Endothelial cell of umbilical vein (primary cell): ENCODE measurements at regions not wholly inside any gene's neighbourhood (a gene's known extent, or its start where the extent isn't known, plus 50 kb on each side); places are given as distances from the start of the nearest gene placed in this dataset.

Experiments
- BruUV-seq: library from RNA; stranded (reverse); fragments of 400-500 nt; replicated peaks from 2 replicates; lab custom pipeline; 2021; lab: Mats Ljungman, UMichigan
- CTCF ChIA-PET: fragments of 300-600, 350-600 bp; sonication (Branson Sonifier 250); formaldehyde crosslinking; loops from one replicate; lab custom pipeline; 2021; ENCODE audit warnings: antibody characterized with exemption, inconsistent platforms; lab: Charles Lee
- POLR2A ChIA-PET: fragments of 300-600, 350-600 bp; sonication (Branson Sonifier 250); formaldehyde crosslinking; loops from one replicate; lab custom pipeline; 2021; ENCODE audit warnings: antibody characterized with exemption, inconsistent platforms; lab: Charles Lee
- DNase-seq: peaks from one replicate; pipeline ENCODE4 v3.0.0-alpha.2; 2011; ENCODE audit warnings: low read depth, low spot score
- FAIRE-seq: peaks from 2 replicates; lab custom pipeline; 2011; peaks lifted over from hg19 to GRCh38; lab: Jason Lieb, UNC
- H2AFZ ChIP-seq: 2 replicates; pipeline ENCODE4 v1.6.0; 2012; ENCODE audit warnings: low read depth, low read length, control low read depth, inconsistent platforms
- H3K27ac ChIP-seq: 2 replicates; pipeline ENCODE4 v1.5.1; 2011; ENCODE audit warnings: low read depth, mild to moderate bottlenecking, control low read depth, low read length, moderate library complexity; ENCODE audit not compliant: insufficient read depth
- H3K27me3 ChIP-seq, 2 experiments: 2 replicates each; pipeline versions ENCODE4 v1.6.0 to v1.6.1; 2011; ENCODE audit warnings: low read length in 2 of 2, mixed read lengths in 1 of 2; ENCODE audit not compliant: control insufficient read depth in 2 of 2, insufficient read depth in 2 of 2
- H3K36me3 ChIP-seq, 2 experiments: 2 replicates in 1 of 2; 3 replicates in 1 of 2; pipeline ENCODE4 v1.5.1; 2011; ENCODE audit warnings: low read length in 2 of 2, mild to moderate bottlenecking in 1 of 2, moderate library complexity in 1 of 2; ENCODE audit not compliant: control insufficient read depth in 2 of 2, insufficient read depth in 2 of 2; ENCODE audit errors: extremely low read depth in 1 of 2
- H3K4me1 ChIP-seq: 3 replicates; pipeline ENCODE4 v1.5.1; 2011; ENCODE audit warnings: mild to moderate bottlenecking, low read length; ENCODE audit not compliant: control insufficient read depth, insufficient read depth; ENCODE audit errors: extremely low read depth
- H3K4me2 ChIP-seq: 2 replicates; pipeline ENCODE4 v1.6.1; 2011; ENCODE audit warnings: low read length, control low read depth, mixed read lengths; ENCODE audit not compliant: insufficient read depth
- H3K4me3 ChIP-seq, 3 experiments: fragments of 200-600 bp in 1 of 3; sonication (generic), shearing (Covaris generic) in 1 of 3; replicated peaks in 1 of 3; 2 replicates each; pipeline ENCODE4 v1.5.1; 2011 to 2016; ENCODE audit warnings: control low read depth in 3 of 3, low read length in 3 of 3, mild to moderate bottlenecking in 2 of 3, inconsistent platforms in 1 of 3, low read depth in 1 of 3, moderate library complexity in 1 of 3; ENCODE audit not compliant: insufficient read depth in 1 of 3
- H3K79me2 ChIP-seq: 2 replicates; pipeline ENCODE4 v1.6.0; 2012; ENCODE audit warnings: low read length, inconsistent platforms; ENCODE audit not compliant: control insufficient read depth, insufficient read depth
- H3K9ac ChIP-seq: replicated peaks from 2 replicates; pipeline ENCODE3; 2011; ENCODE audit warnings: low read length, control low read depth; ENCODE audit not compliant: insufficient read depth; ENCODE audit errors: extremely low read depth
- H3K9me1 ChIP-seq: replicated peaks from 3 replicates; pipeline ENCODE4 v1.6.0; 2011; ENCODE audit warnings: mild to moderate bottlenecking, low read length; ENCODE audit not compliant: control insufficient read depth, insufficient read depth; ENCODE audit errors: extremely low read depth
- H3K9me3 ChIP-seq: replicated peaks from 2 replicates; pipeline ENCODE4 v1.5.1; 2012; ENCODE audit warnings: low read length, inconsistent platforms; ENCODE audit not compliant: control insufficient read depth, insufficient read depth
- H4K20me1 ChIP-seq: replicated peaks from 2 replicates; pipeline ENCODE3; 2011; ENCODE audit warnings: mild to moderate bottlenecking, low read length; ENCODE audit not compliant: control insufficient read depth, insufficient read depth; ENCODE audit errors: extremely low read depth
- EZH2 ChIP-seq: IDR thresholded peaks from 2 replicates; pipeline ENCODE4 v1.6.1; 2012; ENCODE audit warnings: borderline replicate concordance, low read depth, mild to moderate bottlenecking, moderate library complexity, low read length, inconsistent platforms; ENCODE audit not compliant: severe bottlenecking
- FOS ChIP-seq: IDR thresholded peaks from 2 replicates; pipeline ENCODE4 v1.6.1; 2011; ENCODE audit warnings: mild to moderate bottlenecking, low read length, moderate library complexity, borderline replicate concordance; ENCODE audit not compliant: insufficient read depth
- GATA2 ChIP-seq: IDR thresholded peaks from 2 replicates; pipeline ENCODE4 v1.7.0; 2011; ENCODE audit warnings: low read depth, mild to moderate bottlenecking, moderate library complexity, mixed read lengths, low read length; ENCODE audit not compliant: insufficient read length, insufficient read depth
- JUN ChIP-seq: IDR thresholded peaks from 2 replicates; pipeline ENCODE4 v1.6.1; 2011; ENCODE audit warnings: borderline replicate concordance, low read depth; ENCODE audit not compliant: insufficient read length, insufficient read depth
- MAX ChIP-seq: IDR thresholded peaks from 2 replicates; pipeline ENCODE4 v1.6.1; 2011; ENCODE audit not compliant: insufficient read depth, insufficient read length
- MYC ChIP-seq: IDR thresholded peaks from one replicate; pipeline ENCODE4 v1.6.1; 2011; ENCODE audit warnings: mild to moderate bottlenecking, low read depth, low read length
- POLR2A ChIP-seq: IDR thresholded peaks from 2 replicates; pipeline ENCODE4 v1.6.1; 2012; ENCODE audit warnings: low read depth, mild to moderate bottlenecking, control low read depth, low read length
- POLR2AphosphoS5 ChIP-seq: IDR thresholded peaks from 2 replicates; pipeline ENCODE4 v1.6.1; 2012; ENCODE audit warnings: low read depth, mild to moderate bottlenecking, control low read depth, low read length, moderate library complexity; ENCODE audit not compliant: insufficient read depth
- dilution Hi-C: fragments of 300-500 bp; cut with MboI; formaldehyde crosslinking; loops from one replicate; pipeline ENCODE4 v1.15.0; 2019; ENCODE audit warnings: low sequenced_read_pairs; ENCODE audit not compliant: extremely low pct_ligation_motif_present
- intact Hi-C: fragments of 100-400 bp; cut with micrococcal nuclease; formaldehyde crosslinking; loops from one replicate; pipeline ENCODE4 v1.10.0; 2022
- TF ChIP-seq, protein P1 (sequence below), 2 donors: IDR thresholded peaks; 1 replicate in 1 of 2; 2 replicates in 1 of 2; pipeline ENCODE4 v1.5.1; 2011; ENCODE audit warnings: low read length in 2 of 2, mild to moderate bottlenecking in 2 of 2, moderate library complexity in 2 of 2, control low read depth in 1 of 2, inconsistent platforms in 1 of 2, low read depth in 1 of 2; ENCODE audit not compliant: insufficient read depth in 1 of 2; ENCODE audit errors: extremely low read depth in 1 of 2

DNA sequence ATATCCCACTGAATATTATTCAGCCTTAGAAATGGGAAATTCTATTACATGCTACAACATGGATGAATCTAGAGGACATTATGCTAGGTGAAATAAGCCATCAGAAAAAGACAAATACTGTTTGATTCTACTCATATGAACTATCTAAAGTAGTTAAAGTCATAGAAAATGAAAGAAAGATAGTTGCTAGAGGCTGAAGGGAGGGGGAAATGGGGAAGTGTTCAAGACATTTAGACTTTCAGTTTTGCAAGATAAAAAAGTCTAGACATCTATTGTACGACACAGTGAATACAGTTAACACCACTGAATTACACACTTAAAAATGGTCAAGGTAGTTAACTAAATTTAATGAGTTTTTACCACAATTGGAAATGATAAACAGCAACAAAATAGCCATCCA is 835.9 kb upstream of the CHAC2 start:
- dilution Hi-C loops (no loop called here), intact Hi-C loops (no loop called here)
- no TSS peak for BruUV-seq
- Histone ChIP-seq H3K27me3 (no peaks in the 10 kb centered on the region), H2AFZ (no peak overlapping the region), H3K4me1 (peaks cover 2% of the 10 kb centered on the region), H3K4me3 (no peak overlapping the region), H3K9me3 (no peaks in the 10 kb centered on the region), H3K79me2 (no peaks in the 10 kb centered on the region), H3K4me2 (no peak overlapping the region), H4K20me1 (no peaks in the 10 kb centered on the region), H3K36me3 (no peaks in the 10 kb centered on the region), H3K9ac (no peak overlapping the region), H3K27ac (no peak overlapping the region), H3K9me1 (no peaks in the 10 kb centered on the region)
- CTCF ChIA-PET = no interaction called here
- no peak for FAIRE-seq
- POLR2A ChIA-PET = no interaction called here
- TF ChIP-seq EZH2 = no peak
- no peak for TF ChIP-seq MAX
- no peak for TF ChIP-seq JUN
- TF ChIP-seq GATA2 = no peak
- TF ChIP-seq FOS = no peak
- TF ChIP-seq MYC = no peak
- TF ChIP-seq POLR2AphosphoS5 = no peak
- TF ChIP-seq, protein P1, sequence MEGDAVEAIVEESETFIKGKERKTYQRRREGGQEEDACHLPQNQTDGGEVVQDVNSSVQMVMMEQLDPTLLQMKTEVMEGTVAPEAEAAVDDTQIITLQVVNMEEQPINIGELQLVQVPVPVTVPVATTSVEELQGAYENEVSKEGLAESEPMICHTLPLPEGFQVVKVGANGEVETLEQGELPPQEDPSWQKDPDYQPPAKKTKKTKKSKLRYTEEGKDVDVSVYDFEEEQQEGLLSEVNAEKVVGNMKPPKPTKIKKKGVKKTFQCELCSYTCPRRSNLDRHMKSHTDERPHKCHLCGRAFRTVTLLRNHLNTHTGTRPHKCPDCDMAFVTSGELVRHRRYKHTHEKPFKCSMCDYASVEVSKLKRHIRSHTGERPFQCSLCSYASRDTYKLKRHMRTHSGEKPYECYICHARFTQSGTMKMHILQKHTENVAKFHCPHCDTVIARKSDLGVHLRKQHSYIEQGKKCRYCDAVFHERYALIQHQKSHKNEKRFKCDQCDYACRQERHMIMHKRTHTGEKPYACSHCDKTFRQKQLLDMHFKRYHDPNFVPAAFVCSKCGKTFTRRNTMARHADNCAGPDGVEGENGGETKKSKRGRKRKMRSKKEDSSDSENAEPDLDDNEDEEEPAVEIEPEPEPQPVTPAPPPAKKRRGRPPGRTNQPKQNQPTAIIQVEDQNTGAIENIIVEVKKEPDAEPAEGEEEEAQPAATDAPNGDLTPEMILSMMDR (IDR thresholded peaks at IDR 0.05; ENCODE audit: extremely low read depth in 1 of 2, insufficient read depth in 1 of 2, low read depth in 1 of 2, low read length in 2 of 2) = no peak
- no peak for TF ChIP-seq POLR2A
- no peak for DNase-seq
